ENCODE measurements at regions not wholly inside any gene's neighbourhood (a gene's known extent, or its start where the extent isn't known, plus 50 kb on each side); places are given as distances from the start of the nearest gene placed in this dataset.

GRCh38 chr2:190810981-190811587 lies 69.5 kb upstream of the GLS start:
- DNase-seq: no peak

- DNase-seq: no peak
Observed at GRCh38 chr2:190811811-190812210, 68.8 kb upstream of the GLS start.

GRCh38 chr2:190812506-190813294 lies 67.9 kb upstream of the GLS start:
- DNase-seq: no peak

DNA sequence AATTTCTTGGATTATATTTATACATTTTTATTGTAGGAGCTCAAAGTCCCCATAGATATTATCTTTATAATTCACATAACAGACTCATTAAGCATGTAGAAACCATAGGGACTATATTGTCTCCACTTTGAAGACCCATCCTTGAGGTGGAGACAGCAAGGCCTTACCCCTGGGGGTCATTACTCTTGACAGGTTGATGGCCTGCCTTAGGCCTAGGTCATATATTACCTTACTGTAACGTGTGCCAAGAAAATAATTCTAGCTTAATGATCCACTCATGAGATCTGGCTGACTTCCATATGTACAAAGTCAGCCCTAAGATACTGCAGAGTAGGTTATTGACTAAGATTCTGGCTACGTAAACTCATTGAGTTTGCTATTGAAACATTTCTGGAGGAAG lies 65.4 kb upstream of the GLS start:
- no peak for DNase-seq

DNA sequence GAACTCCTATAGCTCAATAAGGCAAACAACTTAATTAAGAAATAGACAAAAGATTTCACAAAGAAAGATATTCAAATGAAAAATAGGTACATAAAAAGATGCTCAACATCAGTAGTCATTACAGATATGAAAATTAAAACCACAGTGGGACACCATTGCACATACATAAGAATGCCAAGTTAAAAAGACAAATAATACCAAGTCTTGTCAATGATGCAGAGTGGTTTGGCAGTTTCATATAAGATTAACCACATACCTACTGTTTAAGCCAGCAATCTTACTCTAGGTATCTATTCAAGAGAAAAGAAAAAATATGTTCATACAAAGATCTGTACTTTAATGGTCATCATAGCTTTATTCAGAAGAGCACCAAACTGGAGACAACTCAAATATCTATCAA lies 63.5 kb upstream of the GLS start:
- no peak for DNase-seq

- peak in 1 of 14 donors; percentile 20 for DNase-seq
Observed at GRCh38 chr2:190819840-190820301, 60.8 kb upstream of the GLS start.

GRCh38 chr2:190820416-190820815 lies 60.2 kb upstream of the GLS start:
- no peak for DNase-seq

DNA sequence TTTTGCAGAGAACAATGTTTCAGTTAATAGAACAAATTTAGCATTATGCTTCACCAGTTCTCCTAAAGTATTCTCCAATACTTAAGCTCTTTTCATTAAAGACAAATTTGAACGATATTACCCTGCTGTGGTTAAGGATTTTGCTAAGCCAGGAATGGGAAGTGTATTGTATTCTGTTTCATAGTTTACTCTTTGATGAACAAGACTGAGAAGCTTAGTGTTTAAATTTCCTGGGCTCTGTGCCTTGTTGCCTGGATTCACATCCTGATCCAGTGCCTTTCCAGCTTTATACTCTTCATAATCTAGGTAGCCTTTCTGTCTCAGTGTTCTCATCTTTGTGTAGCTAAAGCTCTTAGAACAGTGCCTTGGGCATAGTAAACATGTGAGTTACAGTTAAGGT lies 58.6 kb upstream of the GLS start:
- no peak for DNase-seq

DNA sequence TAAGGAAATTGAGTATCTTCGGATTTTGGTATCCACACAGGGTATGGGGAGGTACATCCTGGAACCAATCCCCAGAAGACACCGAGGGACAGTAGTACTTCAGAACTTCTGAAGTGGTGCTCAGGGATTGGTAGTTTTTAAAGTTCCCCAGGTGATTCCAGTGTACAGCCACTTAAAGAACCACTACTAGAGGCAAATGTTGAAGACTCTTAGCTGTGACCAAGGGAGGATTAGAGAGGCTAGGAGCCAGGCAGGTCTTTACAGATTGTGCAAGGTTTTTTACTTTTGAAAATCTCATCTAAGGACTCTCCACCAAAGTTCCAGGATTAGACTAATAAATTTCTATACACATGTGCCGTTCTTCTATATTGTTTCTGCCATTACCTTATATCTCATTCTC lies 52.9 kb upstream of the GLS start:
- no peak for DNase-seq

- DNase-seq: no peak
Observed at GRCh38 chr2:190829642-190830041, 51.0 kb upstream of the GLS start.
